ENCODE measurements at regions not wholly inside any gene's neighbourhood (a gene's known extent, or its start where the extent isn't known, plus 50 kb on each side); places are given as distances from the start of the nearest gene placed in this dataset.

GRCh38 chr21:16596369-16596768 lies 866.6 kb downstream of the USP25 start:
- DNase-seq: no peak

GRCh38 chr21:16597753-16598152 lies 868.0 kb downstream of the USP25 start:
- DNase-seq: no peak

- no peak for DNase-seq
Measured at GRCh38 chr21:16605597-16605996, 875.8 kb downstream of the USP25 start.

GRCh38 chr21:16606271-16606670 lies 876.5 kb downstream of the USP25 start:
- no peak for DNase-seq

DNA sequence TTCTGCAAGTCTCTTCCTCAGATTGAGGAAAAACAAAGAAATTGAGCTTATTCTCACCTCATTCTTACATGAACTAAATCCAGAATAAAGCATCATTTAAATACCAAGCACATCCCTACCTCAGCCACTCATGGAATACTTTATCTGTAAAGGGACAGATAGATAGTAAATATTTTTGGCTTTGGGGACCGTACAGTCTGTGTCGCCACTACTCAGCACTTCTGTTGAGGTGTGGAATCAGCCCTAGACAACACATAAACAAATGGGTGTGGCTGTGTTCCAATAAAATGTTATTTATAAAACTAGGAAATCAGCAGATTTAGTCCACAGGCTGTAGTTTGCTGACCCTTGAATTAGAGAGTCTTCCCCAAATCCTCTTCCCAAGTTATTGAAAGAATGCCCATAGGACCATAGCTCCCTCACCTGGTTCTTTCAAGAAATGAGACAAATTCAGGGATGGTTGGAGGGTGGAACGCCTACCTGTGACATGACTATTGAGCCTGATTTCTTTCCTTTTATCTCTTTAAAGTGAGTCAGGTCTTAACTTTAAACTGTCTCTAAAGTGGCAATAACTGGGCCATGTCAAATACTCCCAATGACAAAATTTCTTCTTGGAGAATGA lies 878.5 kb downstream of the USP25 start:
- no peak for DNase-seq

GRCh38 chr21:16619281-16619680 lies 889.5 kb downstream of the USP25 start:
- no peak for DNase-seq

GRCh38 chr21:16620786-16621320 lies 891.1 kb downstream of the USP25 start:
- no peak for DNase-seq

DNA sequence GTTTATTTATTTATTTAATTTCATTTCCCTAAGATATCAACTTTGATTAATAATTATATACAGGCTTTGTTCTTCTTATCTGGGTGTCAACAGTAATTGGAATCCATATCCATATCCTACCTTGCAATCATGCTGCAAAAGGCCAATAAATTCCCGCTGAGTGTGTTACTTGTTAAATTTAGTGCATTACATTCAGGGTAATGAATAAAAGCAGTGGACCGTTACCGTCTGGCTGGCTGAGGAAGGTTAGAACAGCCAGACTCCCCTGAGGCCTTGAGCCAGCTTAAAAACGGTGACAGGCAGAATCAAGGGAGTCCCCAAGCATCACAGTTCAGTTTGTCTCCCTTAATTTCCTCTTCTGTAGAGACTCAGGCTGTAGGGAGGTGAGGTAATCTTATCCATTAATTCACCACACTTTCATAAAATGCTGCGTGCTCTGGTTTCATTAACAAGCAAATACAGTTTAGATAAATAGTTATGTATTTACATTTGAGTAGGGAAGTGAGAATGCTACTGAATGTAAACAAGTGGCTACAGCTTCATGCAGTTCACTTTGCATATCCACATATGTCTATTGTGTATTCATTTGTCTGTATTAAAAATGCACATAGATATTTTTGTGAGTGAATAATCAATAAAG lies 888.2 kb upstream of the CXADR start:
- DNase-seq: no peak

GRCh38 chr21:16625491-16625890 lies 887.4 kb upstream of the CXADR start:
- DNase-seq: no peak

- no peak for DNase-seq
Measured at GRCh38 chr21:16633831-16634459, 878.9 kb upstream of the CXADR start.

DNA sequence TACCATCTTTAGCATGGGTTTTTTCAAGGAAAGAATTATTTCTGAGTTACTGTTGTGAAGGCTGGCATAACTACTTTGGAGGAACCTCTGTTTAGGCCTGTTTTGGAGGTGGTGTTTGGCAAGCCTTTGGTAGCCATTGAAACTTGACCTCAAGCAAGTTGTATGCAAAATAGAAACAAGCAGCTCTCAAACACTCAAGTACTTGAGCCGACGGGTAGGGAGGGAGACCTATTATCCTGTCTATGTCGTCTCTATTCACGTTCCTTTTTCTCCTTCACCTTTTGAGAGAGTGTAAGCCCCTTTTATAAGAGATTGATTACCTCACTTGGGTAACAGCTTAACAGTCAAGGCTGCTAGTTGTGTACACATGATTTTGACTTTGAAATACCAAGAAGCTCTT lies 878.3 kb upstream of the CXADR start:
- DNase-seq: no peak

DNA sequence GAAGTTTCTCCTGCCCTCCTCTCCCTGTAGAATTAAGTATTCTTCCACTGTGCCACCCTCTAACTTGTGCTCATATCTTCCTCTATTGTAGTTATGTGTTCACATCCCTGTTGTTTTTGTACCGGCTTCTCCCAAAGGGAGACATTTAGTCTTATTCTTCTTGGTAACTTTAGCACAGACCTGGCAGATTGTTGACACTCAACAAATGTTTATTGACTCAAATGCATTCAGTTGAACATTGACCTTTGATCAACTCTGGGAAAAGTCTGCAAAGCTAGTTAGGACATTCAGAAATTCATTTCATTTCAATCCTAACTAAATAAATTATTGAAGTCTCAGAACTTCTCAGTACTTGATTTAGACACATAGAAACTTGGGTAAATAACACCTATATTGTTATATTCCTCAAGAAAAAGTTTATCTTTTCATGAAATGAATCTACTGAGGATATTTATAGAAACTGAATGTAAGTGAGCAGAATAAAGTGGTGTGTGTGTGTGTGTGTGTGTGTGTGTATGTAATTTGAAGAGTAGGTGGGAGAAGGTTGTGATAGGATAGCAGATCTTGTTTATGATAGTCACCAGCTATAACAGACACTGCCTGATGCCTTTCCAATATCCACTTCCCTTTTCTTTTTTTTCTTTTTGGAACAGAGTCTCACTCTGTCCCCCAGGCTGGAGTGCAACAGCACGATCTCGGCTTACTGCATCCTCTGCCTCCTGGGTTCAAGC lies 872.4 kb upstream of the CXADR start:
- no peak for DNase-seq

DNA sequence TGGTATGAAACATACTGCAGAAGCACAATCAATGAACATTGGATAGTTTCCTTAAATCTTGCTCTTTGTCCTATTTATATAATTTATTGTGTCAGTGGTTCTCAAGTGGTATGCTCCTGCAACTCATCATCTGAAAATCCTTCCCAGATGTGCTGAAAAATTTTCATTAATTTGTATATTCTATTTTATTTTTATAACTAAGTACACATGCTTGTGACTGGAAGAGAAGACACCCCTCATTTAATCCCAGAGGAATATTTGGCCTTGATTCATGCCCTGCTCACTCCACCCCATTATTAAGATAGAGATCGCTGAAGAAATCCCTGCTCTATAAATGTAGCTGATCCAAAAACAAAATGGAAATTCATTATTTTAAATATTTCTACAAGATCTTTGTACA lies 870.5 kb upstream of the CXADR start:
- DNase-seq: no peak

GRCh38 chr21:16644685-16645084 lies 868.2 kb upstream of the CXADR start:
- DNase-seq: no peak

GRCh38 chr21:16650714-16651366 lies 862.0 kb upstream of the CXADR start:
- no peak for DNase-seq

DNA sequence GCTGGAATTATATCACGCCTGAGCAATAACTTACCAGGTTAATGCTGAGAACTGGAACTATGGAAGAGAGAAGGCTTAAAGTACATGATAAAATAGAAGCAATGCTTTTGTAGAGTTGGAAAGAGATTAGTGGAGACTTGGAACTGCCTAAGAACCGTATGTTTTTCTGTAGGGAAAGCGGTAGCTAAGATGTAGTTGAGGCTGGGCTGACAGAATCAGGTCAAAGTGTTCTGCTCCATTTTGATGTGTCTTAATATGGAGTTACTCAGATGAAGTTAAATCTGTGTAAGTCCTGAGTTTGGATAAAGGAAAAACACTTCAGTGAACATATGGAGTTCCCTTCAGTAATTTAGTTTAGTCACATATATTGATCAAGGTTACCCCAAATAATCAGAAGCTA lies 860.9 kb upstream of the CXADR start:
- DNase-seq: no peak

- DNase-seq: no peak
Measured at GRCh38 chr21:16663436-16663835, 849.4 kb upstream of the CXADR start.

- no peak for DNase-seq
Measured at GRCh38 chr21:16667395-16667794, 845.4 kb upstream of the CXADR start.

GRCh38 chr21:16674949-16675348 lies 837.9 kb upstream of the CXADR start:
- DNase-seq: no peak

GRCh38 chr21:16676391-16676790 lies 836.5 kb upstream of the CXADR start:
- DNase-seq: no peak

DNA sequence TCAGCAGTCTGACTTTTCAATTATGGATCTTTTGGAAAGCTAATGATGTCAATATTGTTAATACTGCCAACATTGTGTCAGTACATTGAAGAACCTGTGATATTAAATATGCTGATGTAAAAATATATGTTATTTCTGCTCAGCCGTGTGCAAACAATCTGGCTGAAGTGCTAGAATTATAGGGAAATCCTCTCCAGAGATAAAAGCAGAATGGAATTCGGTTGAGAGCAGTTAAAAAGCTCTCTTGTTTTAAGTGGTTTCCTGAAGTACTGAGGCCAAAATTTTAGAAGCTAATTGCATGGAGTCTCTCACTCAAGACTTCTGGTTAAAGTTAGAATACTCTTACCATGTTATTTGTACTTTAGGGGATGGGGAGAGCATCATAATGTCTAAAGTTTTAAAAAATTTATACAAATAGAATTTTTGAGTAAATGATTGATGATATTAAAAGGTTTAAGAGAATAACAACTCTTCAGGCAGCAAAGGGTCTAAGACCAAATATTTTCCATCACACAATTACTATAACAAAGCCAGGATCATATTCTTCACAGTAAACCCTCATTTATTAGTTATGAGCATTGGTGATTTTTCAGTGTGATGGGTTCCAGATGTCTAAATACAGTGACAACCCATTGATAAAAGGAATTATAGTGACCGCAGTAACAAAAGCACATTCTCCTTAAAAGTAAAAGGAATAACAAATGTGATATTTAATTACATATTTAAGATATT lies 834.2 kb upstream of the CXADR start:
- DNase-seq: no peak

GRCh38 chr21:16695074-16695473 lies 817.8 kb upstream of the CXADR start:
- no peak for DNase-seq

Measured in central memory CD4-positive, alpha-beta T cell (primary cell).